NCI-H524 (cell line): ENCODE measurements at regions not wholly inside any gene's neighbourhood (a gene's known extent, or its start where the extent isn't known, plus 50 kb on each side); places are given as distances from the start of the nearest gene placed in this dataset.
A peak's percentile ranks its signal among the peaks of the same experiment; 100 is the strongest.

Experiments
- DNase-seq, 2 experiments: peaks; one replicate each; lab custom pipeline; 2025; lab: John Stamatoyannopoulos, UW

GRCh38 chr5:105593011-105593760, 2030.6 kb upstream of the NUDT12 start:
- no peak for DNase-seq

DNA sequence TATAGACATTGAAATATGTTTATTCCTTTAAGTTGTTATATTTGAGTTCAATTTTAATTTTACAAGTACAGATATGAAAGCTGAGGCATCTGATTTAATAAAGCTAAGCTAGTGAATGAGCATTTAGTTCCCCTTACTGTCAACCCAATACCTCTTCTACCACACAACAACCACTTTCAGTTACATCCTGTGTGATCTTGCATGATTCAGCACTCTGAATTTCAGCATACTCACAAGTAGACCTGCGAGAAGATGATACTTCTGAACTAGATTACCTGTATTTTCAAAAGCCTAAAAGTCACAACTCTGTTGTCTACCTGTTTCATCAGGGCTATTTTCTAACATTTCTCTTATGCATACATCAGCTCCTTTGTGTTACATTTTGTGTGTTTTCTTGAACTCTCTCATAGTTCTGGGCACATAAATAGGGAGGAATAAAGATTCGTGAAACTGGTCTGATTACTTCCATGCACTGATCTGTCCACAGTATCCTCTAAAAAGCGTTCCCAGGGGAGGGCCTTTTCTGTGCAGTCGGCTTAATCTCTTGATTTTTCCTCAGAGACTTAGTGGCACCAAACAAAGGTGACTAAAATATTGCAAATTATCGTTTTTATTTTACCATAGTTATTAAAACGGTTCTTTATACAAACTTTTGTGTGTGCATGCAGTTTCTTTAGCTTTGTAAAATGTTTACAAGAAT, 2025.5 kb upstream of the NUDT12 start:
- peak in 1 of 2 experiments; percentile 28 for DNase-seq

DNA sequence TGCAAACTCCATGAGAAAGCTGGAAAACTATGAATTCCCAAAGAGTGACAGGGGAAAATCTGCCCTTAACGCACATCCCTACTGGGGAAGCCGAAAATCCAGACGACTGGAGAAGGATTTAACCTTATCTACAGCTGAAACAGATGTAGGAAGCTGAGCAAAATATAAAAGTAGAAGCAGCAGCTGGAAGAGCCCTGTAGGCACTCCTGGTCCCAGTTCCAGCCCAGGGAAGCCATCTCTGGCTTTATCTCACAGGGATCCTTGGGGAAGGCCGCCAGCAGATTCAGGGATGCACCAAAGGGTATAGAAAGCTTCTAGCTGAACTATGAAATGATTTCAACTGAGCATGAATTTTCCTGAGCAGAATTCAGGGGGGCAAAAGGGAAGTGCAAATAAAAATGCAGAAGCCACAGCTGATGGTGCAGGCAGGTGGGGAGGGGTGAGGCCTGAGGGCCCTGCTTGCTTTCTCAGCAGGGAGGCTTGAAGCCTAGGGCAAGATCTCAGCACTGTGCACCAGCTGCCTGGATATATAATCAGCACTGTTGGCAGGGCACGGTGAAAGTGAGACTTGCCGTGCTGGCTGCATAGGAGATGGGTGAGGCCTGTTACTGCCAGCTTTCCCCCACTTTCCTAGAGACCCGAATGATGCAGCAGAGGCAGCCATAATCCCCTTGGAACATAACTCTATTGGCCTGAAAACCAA, 2019.5 kb upstream of the NUDT12 start:
- no peak for DNase-seq

DNA sequence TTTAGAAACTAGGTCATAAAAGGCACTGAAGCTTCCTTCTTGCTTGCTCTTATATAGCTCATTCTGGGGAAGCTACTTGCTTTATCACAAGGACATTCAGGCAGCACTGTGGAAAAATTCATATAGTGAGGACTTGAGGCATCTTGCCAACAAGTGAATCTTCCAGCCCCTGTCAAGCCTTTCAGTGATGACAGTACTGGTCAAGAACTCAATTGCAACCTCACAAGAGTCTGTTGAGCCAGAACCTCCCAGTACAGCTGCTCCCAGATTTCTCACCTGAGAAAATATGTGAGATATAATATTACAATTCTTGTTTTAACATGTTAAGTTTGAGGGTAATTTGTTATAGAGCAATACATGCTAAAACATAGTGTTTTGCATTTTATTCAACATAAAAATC, 2011.0 kb upstream of the NUDT12 start:
- DNase-seq = no peak

DNA sequence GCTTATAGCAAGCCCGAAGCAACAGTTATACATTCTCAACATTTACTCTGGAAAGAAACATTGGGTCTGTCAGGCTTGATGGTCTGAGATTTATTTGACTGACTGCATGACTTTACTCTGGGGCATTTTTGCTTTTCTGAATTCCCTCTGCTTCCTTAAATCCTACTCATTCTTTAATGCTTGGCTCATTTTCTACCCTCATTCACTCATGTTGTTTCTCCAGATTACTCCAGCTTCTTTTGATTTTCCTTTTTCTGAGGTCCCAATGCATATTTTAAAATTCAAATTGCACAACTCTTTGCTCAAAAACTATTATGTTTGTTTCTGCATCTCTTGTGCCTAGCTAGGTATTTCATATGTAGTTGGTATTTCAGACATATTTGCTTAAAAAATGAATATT, 2002.9 kb upstream of the NUDT12 start:
- DNase-seq = no peak

- DNase-seq = no peak
Observed at GRCh38 chr5:105563842-105564241, 2001.3 kb upstream of the NUDT12 start.

DNA sequence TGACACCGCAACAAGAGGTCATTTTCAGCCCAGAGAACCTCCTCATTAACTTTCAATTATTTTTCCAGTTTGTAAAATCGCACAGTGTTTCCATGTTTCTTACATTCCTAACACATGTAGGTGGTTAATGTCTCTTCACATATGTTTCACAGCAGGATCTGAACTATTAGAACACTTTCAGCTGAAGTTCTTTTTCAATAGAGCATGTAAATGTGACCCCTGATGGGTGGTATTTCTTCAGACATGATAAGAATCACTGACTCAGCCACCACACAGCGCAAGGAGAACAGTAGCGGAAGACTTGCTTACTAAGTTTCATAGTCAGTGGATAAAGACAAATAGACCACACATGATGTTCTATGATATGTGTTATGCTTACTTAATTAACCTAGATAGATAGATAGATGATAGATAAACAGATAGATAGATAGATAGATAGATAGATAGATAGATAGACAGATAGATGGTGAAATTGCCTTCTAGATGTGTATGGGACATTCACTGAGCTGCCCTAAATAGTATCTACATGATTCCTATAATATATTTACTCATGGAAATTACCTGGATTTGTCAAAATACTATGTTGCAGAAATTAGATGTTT, 1992.1 kb upstream of the NUDT12 start:
- DNase-seq = no peak

DNA sequence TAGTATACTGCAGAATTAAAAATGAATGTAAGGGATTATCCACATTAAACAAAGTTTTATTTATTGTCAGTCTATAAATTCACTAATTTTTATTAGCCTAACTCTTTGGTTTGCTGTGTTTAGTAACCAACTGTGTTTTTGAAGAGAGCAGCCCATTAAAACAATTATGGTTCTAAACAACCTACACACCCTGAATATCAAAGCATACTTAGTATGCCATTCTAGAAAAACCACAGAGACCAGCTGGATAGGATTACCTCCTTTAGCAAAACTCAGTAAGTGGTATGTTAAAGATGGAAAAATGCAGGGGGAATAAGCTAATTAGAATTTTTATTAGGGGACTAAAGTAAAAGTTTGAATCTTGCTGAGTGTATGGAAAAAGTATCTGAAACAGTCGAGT, 1981.7 kb upstream of the NUDT12 start:
- DNase-seq = peak in 1 of 2 experiments; percentile 17

DNA sequence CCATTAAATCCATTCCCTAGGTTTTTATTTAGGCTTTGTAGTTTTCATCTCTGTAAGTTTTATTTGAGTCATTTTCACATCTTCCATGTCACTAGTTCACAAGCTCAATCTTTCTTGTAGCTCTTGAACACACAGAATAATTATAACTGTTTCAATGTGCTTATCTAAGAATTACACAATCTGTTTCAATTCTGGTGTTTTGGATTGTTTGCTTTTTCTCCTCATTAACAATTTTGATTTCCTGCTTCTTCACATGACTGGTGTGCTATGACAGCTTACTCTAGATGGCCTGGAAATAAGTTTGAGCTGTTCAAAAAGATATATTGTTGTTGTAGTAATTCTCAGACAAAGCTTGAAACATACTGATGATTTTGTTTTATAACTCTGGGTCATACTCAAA, 1974.1 kb upstream of the NUDT12 start:
- DNase-seq = no peak

- no peak for DNase-seq
Observed at GRCh38 chr5:105530716-105531261, 1968.2 kb upstream of the NUDT12 start.

DNA sequence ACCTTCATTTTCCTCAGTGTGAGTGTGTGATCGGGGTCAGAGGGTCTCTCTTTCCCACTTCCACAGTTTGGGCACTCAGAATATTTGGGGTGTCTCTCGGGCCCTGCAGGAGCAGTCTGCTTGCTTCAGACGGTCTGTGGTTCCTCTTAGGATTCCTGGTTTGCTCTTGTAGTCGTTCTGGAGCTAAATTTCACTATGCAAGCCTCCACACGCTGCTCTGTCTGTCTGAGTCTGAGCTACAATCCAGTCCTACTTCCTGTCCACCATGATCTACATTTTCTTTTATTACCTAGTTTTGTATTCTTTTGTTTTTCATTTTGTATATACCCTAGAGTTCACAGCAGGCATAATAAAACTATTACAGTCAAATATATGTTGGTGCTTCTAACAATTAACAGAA, 1967.3 kb upstream of the NUDT12 start:
- no peak for DNase-seq

DNA sequence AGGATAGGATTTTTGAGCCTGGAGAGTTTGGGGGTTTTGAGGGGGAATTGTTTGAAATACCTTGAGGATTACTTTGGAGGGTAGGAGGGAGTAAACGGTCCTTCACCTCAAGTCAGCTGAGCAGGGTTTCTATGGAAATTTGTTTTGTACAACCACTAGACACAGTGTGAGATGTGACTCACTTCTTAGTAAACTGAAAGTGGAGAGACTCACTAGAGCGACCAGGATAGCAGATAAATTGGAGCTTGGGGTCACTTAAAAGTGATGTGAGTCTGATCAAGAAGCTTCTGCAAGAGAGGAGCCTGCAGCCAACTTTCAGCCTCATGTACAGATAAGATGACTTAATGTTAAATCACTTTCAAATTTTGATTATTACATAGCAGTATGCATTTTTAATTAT, 1945.9 kb upstream of the NUDT12 start:
- DNase-seq = no peak

DNA sequence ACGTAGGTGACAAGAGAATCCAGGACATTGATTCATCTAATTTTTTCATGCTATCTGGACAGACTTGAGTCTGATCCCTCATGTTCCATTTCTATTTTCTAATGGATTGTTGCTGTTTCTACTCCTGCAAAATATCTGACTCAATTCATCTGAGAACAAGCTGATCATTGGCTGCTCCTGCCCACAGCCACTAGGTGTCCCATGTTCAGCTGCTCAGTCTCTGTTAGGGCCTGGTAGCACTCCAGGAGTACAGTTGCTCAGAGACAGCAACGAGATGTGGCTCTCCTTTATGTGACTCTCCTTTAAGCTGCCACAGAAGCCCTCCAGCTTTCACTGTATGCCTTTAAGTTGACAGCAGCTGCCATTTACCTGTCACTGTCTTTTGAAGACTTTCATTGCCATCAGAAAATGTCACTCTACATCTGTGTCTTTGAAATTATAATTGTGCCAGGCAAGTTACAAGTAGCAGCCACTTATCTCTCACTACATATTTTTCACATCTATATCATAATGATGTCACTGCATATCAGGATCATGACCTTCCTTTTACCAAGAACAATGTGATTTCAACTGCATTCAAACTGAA, 1944.2 kb upstream of the NUDT12 start:
- peak in 1 of 2 experiments; percentile 8 for DNase-seq

DNA sequence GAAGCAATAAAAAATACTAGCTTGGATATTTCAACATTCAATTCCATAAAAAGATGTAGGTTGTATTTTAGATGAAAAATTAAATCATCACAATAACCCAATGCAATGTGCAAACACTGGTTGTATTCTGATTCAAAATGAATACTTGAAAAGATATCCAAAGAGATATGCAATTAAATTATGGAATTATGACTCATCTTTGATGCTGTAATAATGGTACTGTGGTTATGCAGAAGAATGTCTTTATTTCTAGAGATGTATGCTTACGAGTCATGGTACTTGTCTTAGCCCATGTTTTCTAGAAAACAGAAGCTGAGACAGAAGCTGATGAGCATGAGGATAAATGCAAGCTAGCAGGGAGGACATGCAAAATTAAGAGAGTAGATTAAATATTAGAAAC, 1941.4 kb upstream of the NUDT12 start:
- DNase-seq = no peak

- peak in 1 of 2 experiments; percentile 18 for DNase-seq
Observed at GRCh38 chr5:105501315-105501714, 1938.7 kb upstream of the NUDT12 start.

DNA sequence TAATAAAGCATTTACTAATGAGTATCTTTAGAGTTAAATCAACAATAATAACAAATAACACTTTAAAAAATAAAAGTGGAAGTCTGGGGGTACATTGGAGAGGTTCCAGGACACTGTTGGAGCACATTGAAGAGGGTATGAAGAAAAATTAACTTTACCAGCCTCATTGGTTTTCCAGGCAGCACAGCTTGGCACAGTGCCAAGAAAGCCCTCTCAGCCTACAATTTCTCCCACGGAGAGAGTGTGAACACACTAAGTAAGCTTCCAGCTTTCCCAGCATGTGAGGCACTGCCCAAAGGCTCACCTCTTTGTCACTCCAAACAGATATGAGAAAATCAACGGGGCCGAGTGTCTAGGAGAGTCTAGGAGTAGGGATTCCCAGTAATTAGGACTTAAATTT, 1912.8 kb upstream of the NUDT12 start:
- no peak for DNase-seq

DNA sequence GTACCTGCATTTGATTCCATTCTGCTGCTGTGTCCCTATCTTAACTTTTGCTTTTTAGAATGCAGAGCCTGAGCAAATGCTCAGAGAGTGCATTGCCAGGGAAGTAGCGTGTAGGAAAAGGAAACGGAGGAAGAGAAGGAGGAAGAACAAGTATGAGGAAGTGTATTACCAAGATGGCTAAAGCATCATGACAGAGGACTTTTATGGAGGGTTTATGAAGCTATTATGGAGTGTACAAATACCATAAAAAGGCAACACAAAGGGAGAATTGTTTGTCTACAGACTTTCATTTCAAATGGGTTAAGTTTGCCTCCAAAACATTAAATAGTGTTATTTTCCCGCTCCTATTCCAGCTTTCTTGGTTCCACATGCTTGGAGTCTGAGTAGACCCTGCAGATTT, 1899.8 kb upstream of the NUDT12 start:
- no peak for DNase-seq

GRCh38 chr5:105460721-105461120, 1898.1 kb upstream of the NUDT12 start:
- no peak for DNase-seq

- DNase-seq = no peak
Observed at GRCh38 chr5:105453216-105453807, 1890.7 kb upstream of the NUDT12 start.

GRCh38 chr5:105448271-105448670, 1885.7 kb upstream of the NUDT12 start:
- DNase-seq = no peak

DNA sequence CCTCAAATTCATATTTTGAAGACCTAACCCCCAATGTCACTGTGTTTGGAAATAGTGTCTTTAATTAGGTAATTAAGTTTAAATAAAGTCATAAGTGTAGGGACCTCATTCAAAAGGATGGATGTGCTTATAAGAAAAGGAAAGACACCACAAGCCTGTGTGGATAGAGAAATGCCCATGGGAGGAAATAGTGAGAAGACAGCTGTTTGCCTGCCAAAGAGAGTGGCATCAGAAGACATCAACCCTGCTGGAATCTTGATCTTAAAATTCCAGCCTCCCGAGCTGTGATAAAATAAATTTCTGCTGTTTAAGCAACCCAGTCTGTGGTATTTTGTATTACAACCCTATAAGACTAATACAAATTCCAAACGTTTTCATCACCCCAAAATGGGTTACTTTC, 1867.9 kb upstream of the NUDT12 start:
- no peak for DNase-seq
